Fibroblast of the aortic adventitia (primary cell): ENCODE measurements at regions not wholly inside any gene's neighbourhood (a gene's known extent, or its start where the extent isn't known, plus 50 kb on each side); places are given as distances from the start of the nearest gene placed in this dataset.

Experiments used
- DNase-seq: peaks from one replicate; pipeline ENCODE4 v3.0.0-alpha.2; 2010; ENCODE audit warnings: low read depth
- H3K4me3 ChIP-seq: 2 replicates; pipeline ENCODE4 v1.5.1; 2011; ENCODE audit warnings: low read depth, mild to moderate bottlenecking, control low read depth, low read length, moderate library complexity
- CTCF ChIP-seq: IDR thresholded peaks from 2 replicates; pipeline ENCODE4 v1.5.1; 2011; ENCODE audit warnings: mild to moderate bottlenecking, low read length, control low read depth, inconsistent platforms; ENCODE audit not compliant: insufficient read depth

GRCh38 chrX:104430072-104430741 is 135.8 kb upstream of the IL1RAPL2 start:
- DNase-seq = no peak
- TF ChIP-seq CTCF = no peak
- H3K4me3 ChIP-seq = no peak overlapping the region

DNA sequence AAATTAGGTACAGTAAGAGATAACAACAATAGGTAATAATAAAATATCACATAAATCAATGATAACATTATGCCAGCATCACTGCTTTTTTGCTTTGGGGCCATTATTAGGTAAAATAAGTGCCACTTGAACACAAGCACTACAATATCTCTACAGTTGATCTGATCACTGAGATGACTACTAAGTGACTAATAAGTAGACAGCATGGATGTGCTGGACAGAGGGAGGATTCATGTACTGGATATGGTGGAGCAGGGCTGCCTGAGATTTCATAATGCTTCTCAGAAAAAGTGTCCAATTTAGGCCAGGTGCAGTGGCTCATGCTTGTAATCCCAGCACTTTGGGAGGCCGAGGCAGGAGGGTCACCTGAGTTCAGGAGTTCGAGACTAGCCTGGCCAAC is 137.8 kb upstream of the IL1RAPL2 start:
- no peak for DNase-seq
- H3K4me3 ChIP-seq = no peak overlapping the region
- TF ChIP-seq CTCF = no peak

- no peak for DNase-seq
- H3K4me3 ChIP-seq = no peak overlapping the region
- no peak for TF ChIP-seq CTCF
Measured at GRCh38 chrX:104427693-104428092, 138.3 kb upstream of the IL1RAPL2 start.

DNA sequence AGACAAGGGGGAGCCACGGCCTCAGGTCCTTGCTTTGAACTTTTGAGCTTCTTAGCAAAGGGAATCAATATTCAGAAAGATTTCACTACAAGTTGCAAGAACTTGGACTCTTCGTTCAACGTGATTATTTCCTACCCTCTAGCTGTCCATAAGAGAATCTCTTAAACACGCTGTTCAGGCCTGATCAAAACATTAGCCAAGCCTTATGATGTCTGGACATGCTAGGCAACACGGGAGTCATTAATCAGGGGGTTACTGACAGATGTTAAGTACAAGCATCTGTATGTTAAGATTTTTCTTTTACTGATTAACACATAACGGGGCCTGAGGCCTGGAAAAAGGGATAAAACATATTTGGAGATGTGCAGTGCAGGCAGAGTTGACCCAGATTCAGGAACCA is 138.9 kb upstream of the IL1RAPL2 start:
- no peak for TF ChIP-seq CTCF
- H3K4me3 ChIP-seq = no peak overlapping the region
- no peak for DNase-seq

DNA sequence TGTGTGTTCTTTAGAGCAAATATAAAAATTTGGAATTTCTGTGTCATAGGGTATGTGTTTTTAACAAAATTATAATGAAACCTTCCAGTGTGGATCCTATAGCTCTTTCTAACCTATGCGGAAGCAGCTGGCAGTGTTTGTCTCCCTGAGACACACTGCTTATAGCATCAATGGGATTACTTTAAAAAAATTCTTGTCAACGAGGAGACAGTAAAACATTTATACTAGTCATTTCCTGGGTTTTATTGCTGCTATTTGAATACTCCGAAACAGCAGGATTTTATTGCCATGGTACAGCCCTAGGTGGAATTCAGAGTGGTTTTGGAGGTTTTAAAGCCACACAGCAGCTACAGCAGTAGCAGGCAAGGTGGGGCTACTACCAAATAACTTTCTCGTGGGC is 145.1 kb upstream of the IL1RAPL2 start:
- no peak for DNase-seq
- H3K4me3 ChIP-seq = no peak overlapping the region
- no peak for TF ChIP-seq CTCF

DNA sequence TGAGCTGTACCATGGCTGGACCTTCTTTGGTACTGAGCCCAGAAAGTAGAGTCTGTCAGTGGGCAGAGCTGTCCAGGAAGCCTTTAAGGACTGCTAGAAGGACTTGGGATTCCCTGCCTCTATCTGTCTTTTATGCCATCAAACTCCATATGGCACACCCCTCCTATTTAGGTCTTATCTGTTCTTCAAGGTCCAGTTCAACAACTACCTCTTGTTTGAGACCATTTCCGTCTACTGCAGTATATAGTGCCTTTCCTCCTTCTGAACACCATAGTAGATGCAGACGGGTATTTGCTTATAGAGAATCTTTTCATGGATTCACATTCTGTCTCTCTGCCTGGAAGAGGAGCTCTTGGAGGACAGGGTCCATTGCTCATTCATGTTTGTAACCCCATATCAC is 146.1 kb upstream of the IL1RAPL2 start:
- DNase-seq = no peak
- H3K4me3 ChIP-seq = no peak overlapping the region
- TF ChIP-seq CTCF = no peak

- no peak for TF ChIP-seq CTCF
- no peak overlapping the region for H3K4me3 ChIP-seq
- peak; percentile 4 for DNase-seq
Measured at GRCh38 chrX:104419211-104419610, 146.8 kb upstream of the IL1RAPL2 start.
